ENCODE measurements at regions not wholly inside any gene's neighbourhood (a gene's known extent, or its start where the extent isn't known, plus 50 kb on each side); places are given as distances from the start of the nearest gene placed in this dataset.

- no peak for DNase-seq
These were observed 97.4 kb upstream of the ITGA6 start for GRCh38 chr2:172329774-172330671.

GRCh38 chr2:172332507-172332906 lies 94.9 kb upstream of the ITGA6 start:
- DNase-seq = no peak

DNA sequence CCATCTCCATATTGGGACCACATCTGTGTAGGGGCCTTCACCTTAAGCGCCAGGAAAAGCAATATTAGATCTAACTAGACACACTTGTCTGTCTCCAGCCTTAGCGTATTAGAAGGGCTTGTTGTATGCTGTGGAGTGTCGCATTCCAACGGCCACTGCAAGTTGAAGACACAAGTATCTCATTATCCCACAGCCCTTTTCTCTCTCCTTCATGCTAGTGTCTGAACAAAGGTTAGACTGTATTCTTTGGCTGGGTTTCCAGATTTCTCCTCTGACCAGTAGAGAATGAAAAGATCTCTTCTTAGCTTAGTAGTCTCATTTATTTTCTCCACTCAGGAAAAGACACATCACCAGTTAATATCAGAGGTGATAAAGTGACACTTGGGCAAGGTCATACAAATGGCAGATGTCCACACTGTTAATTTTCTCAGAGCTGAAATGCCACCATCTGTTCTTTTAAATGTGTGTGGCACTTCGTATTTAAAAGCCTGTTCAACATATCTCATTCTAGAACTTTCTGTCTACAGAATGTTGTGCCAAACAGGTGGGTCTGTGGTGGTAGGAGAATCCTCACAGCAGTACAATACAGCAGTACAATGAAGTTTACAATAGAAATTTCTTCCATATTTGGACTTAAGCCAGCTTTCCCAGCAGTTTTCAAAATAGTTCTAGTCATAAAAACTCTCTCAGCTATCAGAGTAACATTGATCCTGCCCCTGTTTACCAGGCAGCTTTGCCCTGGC lies 94.0 kb upstream of the ITGA6 start:
- no peak for DNase-seq

DNA sequence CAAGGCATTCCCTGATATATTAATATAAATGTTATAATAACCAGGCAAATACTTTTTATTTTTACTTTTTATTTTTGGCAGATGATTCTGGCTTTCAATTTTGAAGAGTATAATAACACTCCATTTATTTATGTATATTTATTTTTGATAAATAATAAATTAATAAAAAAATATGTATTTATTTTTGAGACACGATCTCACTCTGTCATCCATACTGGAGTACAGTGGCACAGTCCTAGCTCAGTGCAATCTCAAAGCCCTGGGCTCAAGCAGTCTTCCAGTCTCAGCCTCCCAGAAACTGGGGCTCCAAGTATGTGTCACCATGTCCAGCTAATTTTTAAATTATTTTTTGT lies 93.4 kb upstream of the ITGA6 start:
- no peak for DNase-seq

DNA sequence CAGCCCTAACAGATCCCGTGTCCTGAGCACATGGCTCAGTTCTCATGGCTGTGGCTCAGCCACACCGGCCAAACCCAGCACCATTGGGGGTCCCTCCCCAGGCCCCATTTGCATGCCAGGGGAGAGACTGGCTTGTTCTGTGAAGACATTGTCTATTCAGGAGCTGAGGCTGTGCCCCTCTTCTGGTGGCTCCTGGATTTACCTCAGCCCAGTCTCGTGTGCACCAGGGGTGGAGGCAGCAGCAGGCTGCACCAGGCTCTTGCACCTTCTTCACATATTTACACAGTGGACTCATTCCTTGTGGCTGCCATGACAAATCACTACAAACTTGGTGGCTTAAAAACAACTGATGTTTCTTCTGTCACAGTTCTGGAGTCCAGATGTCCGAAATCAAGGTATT lies 92.4 kb upstream of the ITGA6 start:
- DNase-seq = no peak

DNA sequence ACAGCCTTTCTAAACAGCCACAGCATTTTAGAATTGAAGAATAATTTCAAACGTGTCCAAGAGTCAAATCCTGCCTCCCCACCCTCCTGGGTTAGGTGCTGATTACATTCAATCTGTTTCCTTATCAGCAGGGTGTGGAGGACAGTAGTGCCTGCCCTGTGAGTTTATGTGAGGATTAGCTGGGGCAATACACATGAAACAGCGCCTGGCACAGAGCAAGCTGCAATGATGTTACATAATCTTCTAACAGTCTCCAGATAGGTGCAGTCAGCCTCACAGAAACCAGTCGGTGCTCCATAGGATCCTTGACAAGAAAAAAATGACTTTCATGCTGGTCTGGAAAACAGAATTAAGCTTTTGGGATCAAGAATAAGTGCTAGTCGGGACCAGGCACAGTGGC lies 91.7 kb upstream of the ITGA6 start:
- no peak for DNase-seq

- no peak for DNase-seq
These were observed 90.7 kb upstream of the ITGA6 start for GRCh38 chr2:172336681-172337080.

DNA sequence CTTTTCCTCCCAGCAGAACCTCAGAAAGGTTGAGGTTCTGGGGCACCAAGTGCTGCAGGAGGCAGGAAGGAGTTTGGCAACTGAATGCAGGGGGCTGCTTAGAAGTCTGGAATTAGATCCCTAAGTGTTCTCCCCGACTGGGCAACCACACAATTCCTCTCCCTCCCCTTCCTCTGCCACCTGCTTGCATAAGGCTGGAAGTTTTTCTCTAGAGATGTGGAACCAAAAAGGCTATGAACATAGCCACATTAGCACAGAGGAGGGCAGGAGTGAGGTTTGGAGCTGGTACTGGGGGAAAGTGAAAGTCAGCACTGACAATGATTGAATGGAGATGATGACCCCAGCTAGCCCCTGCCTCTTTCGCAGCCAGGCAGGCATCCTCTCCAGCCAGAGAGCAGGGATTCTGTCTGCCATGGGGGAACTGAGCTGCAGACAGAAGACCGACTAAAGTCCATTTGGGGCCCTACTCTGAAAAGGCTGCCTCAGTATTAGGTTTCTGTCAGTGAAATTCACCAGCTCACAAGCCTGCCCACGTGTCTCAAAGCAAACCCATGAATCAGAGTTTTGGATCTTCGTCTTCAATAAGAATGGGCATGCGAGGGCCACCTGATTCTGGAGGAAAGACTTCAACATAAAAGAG lies 87.9 kb upstream of the ITGA6 start:
- no peak for DNase-seq

- DNase-seq = no peak
These were observed 87.0 kb upstream of the ITGA6 start for GRCh38 chr2:172340394-172340793.

GRCh38 chr2:172342078-172342477 lies 85.3 kb upstream of the ITGA6 start:
- DNase-seq = no peak

GRCh38 chr2:172342611-172343010 lies 84.8 kb upstream of the ITGA6 start:
- no peak for DNase-seq

DNA sequence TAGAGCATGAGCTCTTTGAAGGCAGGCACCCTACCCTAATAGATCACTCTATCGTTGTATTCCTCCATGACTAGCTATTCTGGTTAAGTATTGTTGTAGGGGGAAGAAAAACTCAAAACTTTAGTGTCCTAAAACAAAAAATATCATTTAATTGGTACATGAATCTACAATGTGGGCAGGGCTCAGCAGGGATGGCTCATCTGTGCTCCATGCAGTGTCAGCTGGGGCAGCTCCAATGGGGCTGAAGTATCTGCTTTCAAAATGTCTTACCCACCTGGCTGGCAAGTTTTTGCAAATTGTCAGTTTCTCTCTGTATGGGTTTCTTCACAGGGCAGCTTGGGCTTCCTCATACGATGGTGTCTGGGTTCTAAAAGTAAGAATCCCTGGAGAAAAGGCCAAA lies 83.2 kb upstream of the ITGA6 start:
- no peak for DNase-seq

DNA sequence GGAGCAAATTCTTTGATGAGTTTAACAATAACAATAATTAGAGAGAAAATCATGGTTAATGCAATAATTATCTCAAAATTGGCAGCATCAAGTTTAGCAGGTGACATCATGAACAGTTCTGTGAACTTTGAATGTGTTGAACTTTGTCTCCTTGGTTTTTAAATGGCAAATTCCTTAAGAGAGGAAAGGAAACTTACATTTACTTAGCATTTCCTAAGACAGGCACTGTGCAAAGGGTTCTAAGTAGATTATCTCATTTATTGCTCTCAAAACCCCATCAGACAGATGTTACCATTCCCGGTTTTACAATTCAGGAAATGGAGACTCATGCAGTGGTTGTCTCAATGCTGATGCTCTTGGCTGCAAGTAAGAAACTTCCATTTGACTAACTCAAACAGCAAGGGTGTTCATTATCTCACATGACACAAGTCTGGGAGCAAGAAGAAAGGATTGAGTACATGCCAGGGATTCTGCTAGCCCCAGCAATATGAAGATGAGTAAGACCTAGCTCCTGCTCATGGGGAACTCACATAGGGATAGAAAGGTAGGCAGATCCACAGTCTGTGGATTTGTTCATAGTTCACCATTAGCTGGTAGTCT lies 81.3 kb upstream of the ITGA6 start:
- no peak for DNase-seq

DNA sequence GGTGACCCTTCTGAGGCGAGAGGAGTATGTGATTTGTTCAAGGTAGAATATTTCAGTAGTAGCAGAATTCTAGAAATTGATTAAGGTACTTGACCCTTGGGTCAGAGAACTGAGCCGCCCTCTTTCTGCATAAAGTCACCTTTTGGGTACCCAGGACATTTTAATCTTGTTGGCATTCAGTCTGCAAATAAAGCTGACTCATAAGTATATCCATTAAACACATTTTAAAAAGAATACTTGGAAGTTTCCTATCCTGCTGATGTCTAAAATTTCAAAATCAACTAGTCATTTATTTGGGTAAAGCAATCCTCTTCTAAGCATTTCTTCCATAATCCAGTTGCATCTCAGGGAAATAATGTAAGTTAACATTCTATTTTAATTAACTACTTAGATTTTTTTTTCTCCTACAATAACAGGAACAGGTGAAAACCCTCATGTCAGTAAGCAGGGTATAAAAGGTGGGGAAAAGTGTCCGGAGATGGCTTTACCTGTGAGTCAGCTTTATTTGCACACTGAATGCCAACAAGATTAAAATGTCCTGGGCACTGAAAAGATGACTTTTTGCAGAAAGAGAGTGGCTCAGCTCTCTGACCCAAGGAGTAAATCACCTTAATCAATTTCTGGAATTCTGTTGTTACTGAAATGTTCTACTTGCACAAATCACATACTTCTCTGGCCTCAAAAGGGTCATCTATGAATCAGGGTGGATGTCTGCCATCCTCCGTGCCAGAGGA lies 78.7 kb upstream of the ITGA6 start:
- DNase-seq = no peak

GRCh38 chr2:172350839-172351479 lies 76.4 kb upstream of the ITGA6 start:
- DNase-seq = peak; percentile 18

GRCh38 chr2:172351586-172351985 lies 75.8 kb upstream of the ITGA6 start:
- no peak for DNase-seq

DNA sequence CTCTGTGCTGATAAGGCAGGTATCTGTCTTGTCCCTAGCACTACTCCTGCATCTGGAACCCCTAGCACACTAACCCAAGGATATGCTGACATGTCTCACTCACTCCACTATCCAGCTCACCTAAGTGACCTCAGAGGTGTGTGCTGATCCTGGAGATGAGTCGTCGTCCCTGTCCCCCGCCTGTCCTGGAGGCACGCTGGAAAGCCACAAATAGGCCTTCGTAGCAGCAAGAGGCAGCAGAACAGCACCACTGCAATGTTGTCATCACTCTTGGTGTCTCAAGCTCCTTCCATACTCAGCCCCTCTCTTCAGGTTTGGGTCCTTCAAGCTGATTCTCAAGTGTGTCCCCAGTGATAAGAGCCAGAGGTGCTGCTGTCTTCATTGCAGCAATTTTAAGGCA lies 73.0 kb upstream of the ITGA6 start:
- no peak for DNase-seq

DNA sequence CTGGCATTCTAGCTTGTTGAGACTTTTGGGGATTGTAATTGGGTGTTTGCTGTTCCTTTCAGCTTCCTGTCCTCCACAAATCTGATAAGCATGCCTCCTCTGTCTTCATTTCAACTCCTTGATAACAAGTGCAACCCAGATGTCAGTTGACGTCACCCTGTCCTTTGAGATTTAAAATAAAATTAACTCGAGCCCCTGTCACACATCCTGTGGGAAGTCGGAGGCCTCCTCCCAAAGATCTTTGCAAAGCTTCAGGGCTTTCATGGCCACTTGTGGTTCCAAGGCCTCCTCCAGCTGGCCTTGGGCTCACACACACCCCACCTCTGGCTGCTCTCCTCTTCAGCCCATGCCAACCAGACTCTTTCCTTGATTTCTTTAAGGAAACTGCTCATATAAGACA lies 69.9 kb upstream of the ITGA6 start:
- no peak for DNase-seq

- DNase-seq = no peak
These were observed 68.5 kb upstream of the ITGA6 start for GRCh38 chr2:172358691-172359556.

GRCh38 chr2:172361360-172361759 lies 66.0 kb upstream of the ITGA6 start:
- DNase-seq = no peak

- no peak for DNase-seq
These were observed 65.5 kb upstream of the ITGA6 start for GRCh38 chr2:172361840-172362239.
